NCI-H2227 (cell line): ENCODE measurements at regions not wholly inside any gene's neighbourhood (a gene's known extent, or its start where the extent isn't known, plus 50 kb on each side); places are given as distances from the start of the nearest gene placed in this dataset.
"Not testable (repeated sequence)": the region's sequence is repeated elsewhere in the genome, so short reads cannot be mapped to it uniquely, and the experiment has no call there.

Experiments
- DNase-seq: peaks from one replicate; lab custom pipeline; 2025; ENCODE audit not compliant: unreplicated experiment; lab: John Stamatoyannopoulos, UW

DNA sequence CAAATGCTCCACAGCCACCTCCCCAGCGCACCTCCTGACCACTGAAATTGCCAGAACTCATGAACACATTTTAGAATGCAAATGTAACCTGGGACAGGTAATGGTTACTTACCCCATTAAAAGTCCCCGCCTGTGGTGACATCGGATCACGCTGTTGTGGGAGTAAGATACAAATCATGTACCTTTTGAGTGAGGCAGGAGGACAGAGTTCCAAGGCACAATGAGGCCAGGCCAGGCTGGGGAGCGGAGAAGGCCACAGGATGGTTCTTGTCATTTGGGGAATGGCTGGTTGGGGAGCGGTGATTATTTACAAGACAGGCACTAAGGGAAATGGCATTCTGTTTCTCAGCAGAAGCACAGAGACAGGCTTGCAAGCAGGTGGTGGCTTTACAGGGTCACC is 490.0 kb downstream of the EDEM1 start:
- DNase-seq, result no peak

DNA sequence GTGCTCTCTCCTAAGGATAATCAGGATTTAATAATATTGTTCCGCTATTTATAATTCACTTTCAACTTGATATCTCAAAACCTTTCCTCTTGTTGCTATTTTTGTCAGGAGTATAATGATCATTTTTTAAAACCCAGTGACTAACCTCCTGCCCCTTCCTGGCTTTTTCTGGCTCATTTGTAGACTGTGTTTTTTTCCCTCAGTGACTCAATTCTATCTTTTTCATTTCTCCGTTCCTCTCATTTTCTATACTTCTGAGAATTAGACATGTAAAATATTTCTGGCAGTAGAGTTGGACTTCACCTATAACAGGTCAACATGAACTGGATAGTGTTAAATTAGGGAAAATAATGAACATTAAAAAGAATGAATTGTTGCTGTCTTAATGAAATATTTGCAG is 490.7 kb downstream of the EDEM1 start:
- no peak for DNase-seq

DNA sequence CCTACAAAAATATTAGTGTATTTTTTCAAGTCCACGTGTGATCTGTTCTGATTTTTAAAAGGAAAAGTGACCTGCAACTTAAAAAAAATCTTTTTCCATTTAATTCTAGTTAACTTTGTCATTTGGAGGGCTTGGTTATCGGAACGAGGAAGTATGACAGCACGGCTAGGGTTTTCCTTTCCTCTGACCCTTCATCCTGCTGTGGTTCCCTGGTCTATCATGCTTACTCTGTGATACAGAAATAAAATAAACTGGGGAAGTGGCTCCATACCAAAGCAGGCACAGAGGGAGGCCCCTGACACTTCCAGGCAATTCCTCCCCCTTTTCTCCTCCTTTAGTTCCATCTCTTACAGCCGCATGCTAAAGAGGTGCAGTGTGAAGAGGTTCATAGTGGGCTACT is 491.3 kb downstream of the EDEM1 start:
- no peak for DNase-seq

DNA sequence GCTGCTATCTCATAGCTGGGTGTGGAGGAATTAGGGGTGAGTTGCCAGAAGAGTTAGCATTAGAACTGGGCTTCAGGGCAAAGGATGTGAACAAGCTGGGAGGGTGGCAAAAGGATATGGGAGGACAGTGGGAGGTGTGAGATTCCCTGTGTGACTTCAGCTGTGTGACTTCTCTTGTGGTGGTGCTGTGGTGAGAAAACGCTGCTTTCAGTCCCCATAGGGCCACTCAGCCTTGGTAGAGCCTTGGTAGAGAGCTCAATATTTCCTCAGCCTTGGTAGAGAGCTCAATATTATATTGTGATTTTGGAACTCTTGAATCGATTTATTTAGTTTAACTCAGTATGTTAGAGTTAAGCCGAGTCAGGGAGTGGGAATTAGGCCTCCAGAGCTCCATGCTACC is 499.7 kb downstream of the EDEM1 start:
- DNase-seq, result no peak

DNA sequence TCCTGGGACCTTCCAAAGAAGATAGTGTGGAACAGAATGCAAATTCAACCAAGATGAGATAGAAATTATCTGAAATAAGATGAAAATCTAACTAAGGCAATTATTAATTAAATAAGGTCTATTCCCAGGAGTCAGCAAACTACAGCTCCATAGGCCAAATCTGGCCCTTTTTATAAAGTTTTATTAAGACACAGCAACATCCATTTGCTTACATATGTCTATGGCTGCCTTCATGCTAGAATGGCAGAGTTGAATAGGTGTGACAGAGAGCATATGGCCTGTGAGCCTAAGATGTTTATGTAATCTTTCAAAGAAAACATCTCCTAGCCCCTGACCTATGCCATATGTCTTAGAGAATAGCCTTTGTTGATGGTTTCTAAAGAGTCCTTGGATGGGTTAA is 503.0 kb downstream of the EDEM1 start:
- DNase-seq, result no peak

DNA sequence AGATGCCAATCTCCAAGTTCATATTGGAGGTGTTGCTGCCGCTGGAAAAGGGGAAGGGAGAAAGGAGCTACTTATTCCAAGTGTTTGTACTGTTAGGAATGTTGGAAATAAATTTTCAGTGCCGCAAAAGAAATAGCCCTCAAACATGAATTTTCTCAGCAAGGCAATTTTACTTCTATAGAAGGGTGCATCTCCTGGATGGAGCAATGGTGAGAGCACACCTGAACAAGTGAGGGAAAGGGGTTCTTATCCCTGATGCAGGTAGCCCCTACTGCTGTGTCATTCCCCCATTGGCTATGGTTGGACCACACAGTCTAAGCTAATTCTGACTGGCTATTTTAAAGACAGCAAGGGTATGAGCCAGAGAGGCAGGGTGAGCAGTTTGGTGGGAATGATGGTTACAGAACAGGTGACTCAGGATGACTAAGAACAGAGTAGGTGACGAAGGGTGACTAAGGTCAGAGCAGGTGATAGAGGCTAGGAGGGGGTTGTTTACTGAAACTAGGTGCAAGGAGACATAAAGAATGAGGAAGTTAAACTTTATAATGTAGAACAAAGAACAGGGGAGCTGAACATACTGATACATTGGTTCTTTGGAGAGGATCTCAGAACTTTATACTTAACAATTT is 503.5 kb downstream of the EDEM1 start:
- no peak for DNase-seq

DNA sequence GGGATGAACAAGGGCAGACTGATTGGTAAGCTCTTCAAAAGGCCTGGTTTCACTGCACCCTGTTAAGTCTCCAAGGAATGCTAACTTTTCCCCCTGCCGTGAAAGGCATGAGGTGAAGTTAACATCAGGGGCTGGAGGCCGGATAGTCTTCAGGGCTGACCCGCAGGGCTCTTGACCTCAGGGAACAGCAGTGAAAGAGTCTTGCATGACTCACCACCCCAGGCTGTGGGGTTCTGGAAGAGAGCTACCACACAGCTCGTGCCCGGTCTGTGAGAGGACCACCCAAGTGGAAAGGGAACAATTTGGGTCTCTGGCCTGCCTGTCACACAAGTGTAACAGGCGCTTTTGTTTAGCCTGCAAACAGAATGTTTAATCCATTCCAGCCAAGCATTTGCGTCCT is 504.9 kb downstream of the EDEM1 start:
- DNase-seq, result no peak

DNA sequence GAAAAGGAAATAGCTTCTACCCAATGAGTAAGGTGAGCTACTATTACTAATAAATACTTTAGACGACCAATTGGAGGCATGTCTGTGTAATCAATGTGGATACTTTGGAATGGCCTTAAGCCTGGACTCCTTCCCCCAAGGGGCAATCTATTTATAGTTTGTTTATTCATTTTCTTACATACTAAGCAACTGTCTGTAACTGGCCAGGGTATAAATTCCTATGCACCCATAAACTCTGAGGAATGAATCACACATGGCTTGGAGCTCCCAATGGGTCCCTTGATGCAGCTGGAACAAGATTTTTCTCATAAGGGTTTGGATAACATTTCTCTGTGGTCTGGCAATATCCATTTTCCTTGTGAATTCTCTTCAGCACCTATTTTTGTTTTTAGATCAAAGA is 506.8 kb downstream of the EDEM1 start:
- no peak for DNase-seq

DNA sequence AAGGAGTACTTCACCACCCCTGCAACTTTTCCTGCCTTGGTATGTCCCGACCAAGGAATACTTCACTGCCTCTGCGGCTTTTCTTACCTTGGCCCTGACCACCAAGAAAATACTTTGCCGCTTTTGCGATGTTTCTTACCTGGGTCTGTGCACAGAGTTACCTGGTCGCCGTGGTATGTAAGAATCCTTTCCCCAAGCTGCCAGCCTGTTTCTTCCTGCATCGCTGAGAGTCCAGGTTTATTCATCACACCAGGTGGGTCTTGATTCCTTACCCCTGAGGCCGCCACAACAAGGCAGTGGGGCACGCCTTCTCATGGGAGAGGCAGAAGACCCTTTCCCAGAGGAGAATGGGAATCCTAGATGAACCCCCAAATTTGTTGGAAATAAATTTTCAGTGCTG is 511.3 kb downstream of the EDEM1 start:
- DNase-seq, result no peak

DNA sequence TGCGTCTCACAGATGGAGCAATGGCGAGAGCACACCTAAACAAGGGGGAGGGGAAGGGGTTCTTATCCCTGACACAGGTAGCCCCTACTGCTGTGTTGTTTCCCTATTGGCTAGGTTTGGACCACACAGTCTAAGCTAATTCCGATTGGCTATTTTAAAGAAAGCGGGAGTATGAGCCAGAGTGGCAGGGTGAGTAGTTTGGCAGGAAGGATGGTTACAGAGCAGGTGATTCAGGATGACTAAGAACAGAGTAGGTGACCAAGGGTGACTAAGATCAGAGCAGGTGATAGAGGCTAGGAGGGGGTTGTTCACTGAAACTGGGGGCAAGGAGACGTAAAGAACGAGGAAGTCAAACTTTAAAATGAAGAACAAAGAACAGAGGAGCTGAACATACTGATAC is 511.8 kb downstream of the EDEM1 start:
- DNase-seq, result no peak

DNA sequence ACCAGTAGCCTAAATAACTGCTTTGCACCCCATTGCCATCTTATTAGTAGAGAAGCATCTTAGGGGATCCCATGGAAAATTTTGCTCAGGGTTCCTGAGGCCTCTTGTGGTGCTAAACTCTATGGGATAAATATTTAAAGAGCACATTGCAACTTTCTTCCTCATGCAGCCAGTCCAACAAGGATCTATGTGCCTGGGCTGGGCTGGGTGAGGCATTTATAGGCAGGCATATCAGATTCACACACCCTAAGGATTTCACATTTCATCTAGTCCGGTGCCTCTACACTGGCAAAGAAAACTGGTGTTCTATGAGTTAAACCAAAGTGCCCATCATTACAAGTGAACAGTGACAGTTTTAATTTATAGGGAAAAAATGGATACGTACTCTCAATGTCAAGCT is 512.3 kb downstream of the EDEM1 start:
- no peak for DNase-seq

DNA sequence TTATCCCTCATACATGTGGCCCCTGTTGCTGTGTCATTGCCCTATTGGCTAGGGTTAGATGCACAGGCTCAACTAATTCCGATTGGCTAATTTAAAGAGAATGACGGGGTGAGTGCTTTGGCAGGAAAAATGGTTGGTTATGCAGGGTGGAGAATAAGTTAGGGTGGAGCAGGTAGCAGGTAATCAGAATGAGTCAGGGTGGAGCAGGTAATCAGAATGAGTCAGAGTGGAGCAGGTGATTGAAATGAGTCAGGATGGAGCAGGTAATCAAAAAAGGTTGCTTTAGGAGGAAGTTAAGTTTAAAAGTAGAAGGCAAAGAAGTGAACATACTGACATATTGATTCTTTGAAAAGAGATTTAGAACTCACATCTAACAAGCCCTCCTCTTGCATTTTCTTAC is 513.5 kb downstream of the EDEM1 start:
- not testable (repeated sequence) for DNase-seq

DNA sequence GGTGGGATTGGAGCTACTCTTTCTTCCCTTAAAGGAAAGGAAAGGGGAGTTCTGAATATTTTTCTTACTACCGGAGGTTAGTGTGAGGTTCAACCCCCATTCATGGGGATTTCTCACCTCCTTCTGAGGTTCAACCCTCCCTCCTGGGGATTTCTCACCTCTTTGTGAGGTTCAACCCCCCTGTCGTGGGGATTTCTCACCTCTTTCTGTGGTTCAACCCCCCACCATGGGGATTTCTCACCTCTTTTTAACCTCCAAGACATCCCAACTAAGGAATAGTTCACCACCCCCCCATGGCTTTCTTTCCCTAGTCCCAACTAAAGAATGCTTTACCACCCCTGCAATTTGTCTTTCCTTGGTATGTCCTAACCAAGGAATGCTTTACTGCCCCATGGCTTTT is 520.3 kb downstream of the EDEM1 start:
- no peak for DNase-seq

DNA sequence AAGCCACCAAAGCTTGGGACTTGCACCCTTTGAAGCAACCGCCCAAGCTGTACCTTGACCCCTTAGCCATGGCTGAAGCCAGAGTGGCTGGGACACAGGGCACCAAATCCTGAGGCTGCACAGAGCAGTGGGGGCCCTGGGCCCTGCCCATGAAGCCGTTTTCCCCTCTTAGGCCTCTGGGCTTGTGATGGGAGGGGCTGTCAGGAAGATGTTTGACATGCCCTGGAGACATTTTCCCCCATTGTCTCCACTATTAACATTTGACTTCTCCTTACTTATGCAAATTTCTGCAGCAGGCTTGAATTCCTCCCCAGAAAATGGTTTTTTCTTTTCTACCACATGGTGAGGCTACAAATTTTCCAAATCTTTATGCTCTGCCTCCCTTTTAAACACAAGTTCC is 522.2 kb downstream of the EDEM1 start:
- DNase-seq, result no peak

DNA sequence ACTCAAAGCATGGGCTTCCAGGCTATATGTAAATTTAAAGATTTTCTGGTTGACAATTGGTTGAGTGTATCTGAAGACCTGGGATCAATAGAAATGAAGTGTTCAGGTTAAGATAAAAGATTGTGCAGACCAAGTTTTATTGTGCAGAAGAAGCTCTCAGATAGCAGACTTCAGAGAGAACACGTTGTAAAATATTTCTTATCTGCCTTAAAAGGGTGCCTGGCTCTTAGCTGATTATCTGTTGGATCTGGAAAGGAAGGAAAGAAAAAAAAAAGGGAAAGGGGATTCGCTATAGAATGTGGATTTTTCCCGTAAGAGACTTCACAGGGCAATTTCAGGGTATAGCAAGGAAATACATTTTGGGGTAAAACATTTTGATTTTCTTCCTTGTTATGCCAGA is 523.2 kb downstream of the EDEM1 start:
- no peak for DNase-seq

DNA sequence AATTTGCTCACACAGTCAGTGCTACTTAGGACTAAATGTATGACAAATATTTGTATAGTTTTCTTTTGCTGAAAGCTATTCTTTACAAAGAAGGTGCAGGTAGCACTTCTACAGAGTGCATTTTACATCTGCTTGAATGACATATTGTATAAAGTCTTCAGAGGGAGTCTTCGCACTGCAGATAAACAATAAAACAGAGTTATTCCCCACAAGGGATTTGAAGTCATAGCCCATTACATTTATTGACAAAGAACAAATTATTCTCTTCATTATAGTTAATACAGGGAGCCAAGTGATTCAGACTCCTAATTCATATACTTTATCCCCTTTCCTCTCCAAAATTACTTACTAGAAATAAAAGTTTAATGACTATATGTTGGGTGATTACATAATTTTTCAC is 529.7 kb downstream of the EDEM1 start:
- no peak for DNase-seq

DNA sequence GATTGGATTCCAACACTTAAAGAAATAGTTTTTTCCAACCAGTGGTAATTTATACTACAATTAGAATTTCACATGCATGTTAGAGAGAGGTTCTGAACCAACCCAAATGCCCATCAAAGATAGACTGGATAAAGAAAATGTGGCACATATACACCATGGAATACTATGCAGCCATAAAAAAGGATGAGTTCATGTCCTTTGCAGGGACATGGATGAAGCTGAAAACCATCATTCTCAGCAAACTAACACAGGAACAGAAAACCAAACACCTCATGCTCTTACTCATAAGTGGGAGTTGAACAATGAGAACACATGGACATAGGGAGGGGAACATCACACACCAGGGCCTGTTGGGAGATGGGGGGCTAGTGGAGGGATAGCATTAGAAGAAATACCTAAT is 532.2 kb downstream of the EDEM1 start:
- DNase-seq, result not testable (repeated sequence)

DNA sequence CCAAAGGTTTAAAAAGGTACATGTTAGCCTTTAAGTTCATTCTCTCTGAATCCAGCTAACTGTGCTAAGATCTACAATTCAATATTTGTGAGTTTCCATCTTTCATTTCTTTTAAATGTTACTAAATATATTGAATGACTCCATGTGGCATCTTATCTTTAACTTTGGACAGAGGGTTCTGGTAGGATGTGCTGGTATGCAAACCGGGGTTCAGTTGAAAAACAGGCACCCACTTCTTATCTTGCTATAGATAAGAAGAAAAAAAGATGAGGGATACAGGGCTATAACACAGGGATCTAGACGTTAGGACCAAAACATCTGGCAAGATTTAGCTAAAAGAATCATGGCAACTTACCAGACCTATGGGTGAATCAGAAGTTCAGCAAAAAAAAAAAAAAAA is 538.3 kb downstream of the EDEM1 start:
- no peak for DNase-seq

DNA sequence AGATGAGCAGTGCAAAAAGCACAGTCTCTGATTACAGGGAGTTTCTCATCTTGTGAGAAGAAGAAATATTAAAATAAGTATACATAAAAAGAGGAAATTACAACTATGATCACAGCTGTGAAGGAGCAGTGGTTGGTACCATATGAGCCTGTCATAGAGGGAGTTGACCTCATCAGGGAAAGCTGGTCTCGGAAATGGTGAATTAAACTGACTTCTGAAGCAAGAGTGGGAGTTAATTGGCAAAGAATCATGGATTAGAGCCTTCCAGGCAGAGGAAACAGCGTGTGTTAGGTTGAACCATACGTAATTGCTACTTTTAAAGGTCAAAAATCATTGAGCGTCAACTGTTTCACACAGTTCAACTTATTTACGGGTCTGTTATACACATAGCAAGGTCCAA is 539.1 kb downstream of the EDEM1 start:
- no peak for DNase-seq

DNA sequence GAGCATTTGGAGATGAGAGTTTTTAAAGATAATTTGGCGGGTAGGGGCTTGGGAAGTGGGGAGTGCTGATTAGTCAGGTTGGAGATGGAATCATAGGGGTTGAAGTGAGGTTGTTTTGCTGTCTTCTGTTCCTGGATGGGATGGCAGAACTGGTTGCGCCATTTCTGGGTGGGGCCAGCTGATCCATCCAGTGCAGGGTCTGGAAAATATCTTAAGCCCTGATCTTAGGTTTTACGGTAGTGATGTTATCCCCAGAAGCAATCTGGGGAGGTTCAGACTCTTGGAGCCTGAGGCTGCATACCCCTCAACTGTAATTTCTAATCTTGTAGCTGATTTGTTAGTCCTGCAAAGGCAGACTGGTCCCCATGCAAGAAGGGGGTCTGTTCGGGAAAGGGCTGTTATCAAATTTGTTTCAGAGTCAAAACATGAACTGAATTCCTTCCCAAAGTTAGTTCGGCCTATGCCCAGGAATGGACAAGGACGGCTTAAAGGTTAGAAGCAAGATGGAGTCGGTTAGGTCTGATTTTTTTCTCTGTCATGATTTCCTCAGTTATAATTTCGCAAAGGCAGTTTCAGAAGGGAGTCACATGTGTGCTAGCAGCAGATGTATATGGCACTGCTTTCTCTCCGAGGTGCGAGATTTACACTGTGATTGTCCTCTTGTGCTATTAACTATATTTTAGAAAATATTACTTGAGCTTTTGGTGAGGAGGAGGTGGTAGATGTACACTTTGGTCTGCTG is 540.4 kb downstream of the EDEM1 start:
- no peak for DNase-seq

DNA sequence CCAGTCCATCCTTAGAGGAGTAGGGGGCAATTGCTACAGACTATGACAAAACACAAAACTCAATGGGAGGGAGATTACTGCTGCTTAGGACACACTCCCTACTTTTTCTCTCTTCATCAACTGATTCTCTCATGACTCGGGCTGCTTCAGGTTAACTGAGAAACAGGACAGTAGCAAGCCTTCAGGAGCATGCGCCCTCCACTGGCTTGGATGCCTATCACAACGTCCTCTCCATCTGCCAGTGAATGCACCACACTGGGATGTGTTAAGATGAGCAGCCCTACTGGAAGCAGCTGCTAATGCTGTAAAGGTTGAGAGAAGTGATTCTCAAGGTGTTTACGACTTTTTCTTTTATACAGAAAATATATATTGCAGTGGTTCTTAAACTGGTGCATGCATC is 542.3 kb downstream of the EDEM1 start:
- no peak for DNase-seq

DNA sequence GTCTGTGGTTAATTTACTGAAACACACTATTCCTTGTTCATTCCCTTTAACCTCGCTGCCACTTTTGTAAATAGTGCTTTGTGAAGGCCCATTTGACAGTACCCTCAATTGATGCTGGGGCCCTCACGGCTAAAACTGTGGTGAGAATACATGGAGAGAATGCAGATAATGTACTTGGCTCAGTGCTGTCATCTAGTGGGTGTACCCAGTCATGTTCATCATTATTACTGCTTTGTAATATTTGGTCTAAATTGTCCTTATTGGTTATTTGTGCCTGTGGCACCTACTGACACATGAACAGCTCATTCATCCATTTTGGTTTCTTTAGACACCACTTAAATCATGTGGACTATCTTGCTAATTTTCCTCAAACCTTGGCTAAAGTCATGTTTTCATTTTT is 543.6 kb downstream of the EDEM1 start:
- no peak for DNase-seq

DNA sequence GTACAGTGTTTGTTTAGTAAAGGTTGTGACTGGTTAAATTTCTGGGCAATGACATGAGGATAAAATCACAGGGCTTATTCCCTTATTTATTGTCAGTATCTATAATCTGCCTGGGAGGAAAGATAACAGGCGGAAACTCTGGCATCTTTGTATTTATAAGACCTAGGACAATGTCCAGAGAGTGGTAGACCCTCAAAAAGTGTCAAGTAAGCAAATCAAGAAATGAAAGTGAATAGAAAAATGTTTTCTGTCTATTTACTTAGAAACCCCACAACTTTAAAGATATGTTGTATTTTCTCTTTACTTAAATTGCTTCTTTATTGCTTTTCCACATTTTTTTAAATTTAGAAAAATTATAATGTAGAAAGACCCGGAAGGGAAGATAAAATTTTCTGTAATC is 544.6 kb downstream of the EDEM1 start:
- DNase-seq, result no peak
